SK-N-SH treated with all-trans-retinoic acid at 6 μM for 48 hours (cell line): ENCODE measurements at regions not wholly inside any gene's neighbourhood (a gene's known extent, or its start where the extent isn't known, plus 50 kb on each side); places are given as distances from the start of the nearest gene placed in this dataset.

ENCODE experiments used
- ATAC-seq: fragments of 200-7000 bp; cut with Tn5 transposase; 3 replicates; pipeline ENCODE4 v1.9.1; 2020; ENCODE audit warnings: mild to moderate bottlenecking, moderate library complexity
- ARNTL ChIP-seq: fragments of 450-650 bp; formaldehyde crosslinking; IDR thresholded peaks from 2 replicates; pipeline ENCODE4 v1.5.0; 2020; ENCODE audit warnings: low read depth, mild to moderate bottlenecking, moderate library complexity, borderline replicate concordance
- CREB5 ChIP-seq: fragments of 250-450 bp; sonication (Bioruptor Pico); IDR thresholded peaks from 2 replicates; pipeline ENCODE4 v1.5.1; 2020; ENCODE audit warnings: low read depth, mild to moderate bottlenecking, moderate library complexity
- CSDC2 ChIP-seq: fragments of 250-450 bp; sonication (Bioruptor Pico); IDR thresholded peaks from 2 replicates; pipeline ENCODE4 v1.5.0; 2020; ENCODE audit warnings: mild to moderate bottlenecking, moderate library complexity
- CSRNP3 ChIP-seq: fragments of 250-450 bp; sonication (Bioruptor Pico); IDR thresholded peaks from 2 replicates; pipeline ENCODE4 v1.5.1; 2021; ENCODE audit warnings: mild to moderate bottlenecking, moderate library complexity
- ESRRG ChIP-seq: fragments of 250-450 bp; sonication (Bioruptor Pico); IDR thresholded peaks from 2 replicates; pipeline ENCODE4 v1.6.1; 2021; ENCODE audit warnings: mild to moderate bottlenecking
- GLIS3 ChIP-seq: fragments of 250-450 bp; sonication (Bioruptor Pico); IDR thresholded peaks from 2 replicates; pipeline ENCODE4 v1.5.0; 2020; ENCODE audit warnings: mild to moderate bottlenecking, moderate library complexity
- ISL1 ChIP-seq: fragments of 250-450 bp; sonication (Bioruptor Pico); IDR thresholded peaks from 2 replicates; pipeline ENCODE4 v2.1.2; 2022; ENCODE audit warnings: mild to moderate bottlenecking, moderate library complexity
- POU6F1 ChIP-seq: fragments of 250-450 bp; sonication (Bioruptor Pico); IDR thresholded peaks from 2 replicates; pipeline ENCODE4 v1.8.0; 2021; ENCODE audit warnings: low read depth, mild to moderate bottlenecking, moderate library complexity, borderline replicate concordance
- PPARA ChIP-seq: fragments of 250-450 bp; sonication (Bioruptor Pico); IDR thresholded peaks from 2 replicates; pipeline ENCODE4 v1.5.0; 2020; ENCODE audit warnings: mild to moderate bottlenecking, borderline replicate concordance
- RARB ChIP-seq: fragments of 250-450 bp; sonication (Bioruptor Pico); IDR thresholded peaks from 2 replicates; pipeline ENCODE4 v1.8.0; 2021; ENCODE audit warnings: mild to moderate bottlenecking, moderate library complexity
- SNAI2 ChIP-seq: fragments of 250-450 bp; sonication (Bioruptor Pico); IDR thresholded peaks from 2 replicates; pipeline ENCODE4 v1.5.0; 2020; ENCODE audit warnings: mild to moderate bottlenecking, moderate library complexity
- TOX ChIP-seq: fragments of 250-450 bp; sonication (Bioruptor Pico); IDR thresholded peaks from 2 replicates; pipeline ENCODE4 v1.8.0; 2021; ENCODE audit warnings: mild to moderate bottlenecking, moderate library complexity, borderline replicate concordance
- ZC3H10 ChIP-seq: fragments of 250-450 bp; sonication (Bioruptor Pico); IDR thresholded peaks from 2 replicates; pipeline ENCODE4 v1.5.1; 2021; ENCODE audit warnings: mild to moderate bottlenecking, moderate library complexity
- ZFP3 ChIP-seq: fragments of 250-450 bp; sonication (Bioruptor Pico); IDR thresholded peaks from 2 replicates; pipeline ENCODE4 v1.5.0; 2020; ENCODE audit warnings: mild to moderate bottlenecking, moderate library complexity
- ZFP30 ChIP-seq: fragments of 450-650 bp; formaldehyde crosslinking; IDR thresholded peaks from 2 replicates; pipeline ENCODE4 v1.5.0; 2022; ENCODE audit warnings: mild to moderate bottlenecking, moderate library complexity
- ZNF565 ChIP-seq: fragments of 450-650 bp; formaldehyde crosslinking; conservative IDR thresholded peaks from 2 replicates; pipeline ENCODE4 v1.5.0; 2020; ENCODE audit warnings: low read depth, mild to moderate bottlenecking, moderate library complexity
- ZNF8 ChIP-seq: fragments of 450-650 bp; formaldehyde crosslinking; IDR thresholded peaks from 2 replicates; pipeline ENCODE4 v1.5.0; 2020; ENCODE audit warnings: mild to moderate bottlenecking, moderate library complexity
- TF ChIP-seq, protein P1 (sequence below): fragments of 250-450 bp; sonication (Bioruptor Pico); IDR thresholded peaks from 2 replicates; pipeline ENCODE4 v1.8.0; 2020; ENCODE audit warnings: mild to moderate bottlenecking, moderate library complexity, borderline replicate concordance

GRCh38 chr9:84177407-84177806, 163.2 kb downstream of the SLC28A3 start:
- TF ChIP-seq ZFP3 (CRISPR knock-in tag) (no peak), CREB5 (no peak), ZFP30 (no peak), ISL1 (CRISPR knock-in tag) (no peak), CSRNP3 (CRISPR knock-in tag) (no peak), ESRRG (CRISPR knock-in tag) (no peak), ZC3H10 (CRISPR knock-in tag) (no peak), SNAI2 (no peak), ARNTL (CRISPR knock-in tag) (no peak), GLIS3 (CRISPR knock-in tag) (no peak), RARB (no peak), TOX (no peak), ZNF565 (CRISPR knock-in tag) (no peak)
- TF ChIP-seq, protein P1, sequence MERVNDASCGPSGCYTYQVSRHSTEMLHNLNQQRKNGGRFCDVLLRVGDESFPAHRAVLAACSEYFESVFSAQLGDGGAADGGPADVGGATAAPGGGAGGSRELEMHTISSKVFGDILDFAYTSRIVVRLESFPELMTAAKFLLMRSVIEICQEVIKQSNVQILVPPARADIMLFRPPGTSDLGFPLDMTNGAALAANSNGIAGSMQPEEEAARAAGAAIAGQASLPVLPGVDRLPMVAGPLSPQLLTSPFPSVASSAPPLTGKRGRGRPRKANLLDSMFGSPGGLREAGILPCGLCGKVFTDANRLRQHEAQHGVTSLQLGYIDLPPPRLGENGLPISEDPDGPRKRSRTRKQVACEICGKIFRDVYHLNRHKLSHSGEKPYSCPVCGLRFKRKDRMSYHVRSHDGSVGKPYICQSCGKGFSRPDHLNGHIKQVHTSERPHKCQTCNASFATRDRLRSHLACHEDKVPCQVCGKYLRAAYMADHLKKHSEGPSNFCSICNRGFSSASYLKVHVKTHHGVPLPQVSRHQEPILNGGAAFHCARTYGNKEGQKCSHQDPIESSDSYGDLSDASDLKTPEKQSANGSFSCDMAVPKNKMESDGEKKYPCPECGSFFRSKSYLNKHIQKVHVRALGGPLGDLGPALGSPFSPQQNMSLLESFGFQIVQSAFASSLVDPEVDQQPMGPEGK (CRISPR knock-in tag): no peak
- no peak for ATAC-seq

DNA sequence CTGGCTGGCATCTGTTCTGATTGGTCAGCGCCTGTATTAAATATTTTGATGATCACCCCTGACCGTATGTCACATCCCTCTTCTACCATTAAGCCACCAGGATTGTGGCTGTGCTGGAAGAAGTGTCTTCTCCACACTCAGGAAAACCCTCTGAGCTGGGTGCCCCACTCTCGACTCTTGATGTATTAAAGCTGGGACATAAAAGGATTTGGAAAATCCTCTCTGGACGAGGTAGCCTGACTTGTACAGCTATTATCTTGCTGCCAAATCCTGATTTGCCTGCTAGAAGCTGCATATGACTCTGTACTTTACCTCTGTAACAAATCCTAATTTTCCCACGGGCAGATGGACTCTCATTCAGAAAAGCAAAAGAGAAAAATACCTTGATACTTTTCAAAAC, 161.0 kb downstream of the SLC28A3 start:
- TF ChIP-seq TOX (no peak), ZNF8 (no peak), CREB5 (no peak), POU6F1 (CRISPR knock-in tag) (no peak), CSRNP3 (CRISPR knock-in tag) (no peak), ISL1 (CRISPR knock-in tag) (no peak), ZNF565 (CRISPR knock-in tag) (no peak), SNAI2 (no peak), ZFP30 (no peak), ZC3H10 (CRISPR knock-in tag) (no peak), ESRRG (CRISPR knock-in tag) (no peak), CSDC2 (CRISPR knock-in tag) (no peak), PPARA (CRISPR knock-in tag) (no peak)
- no peak for ATAC-seq

- ATAC-seq: peak; percentile 16; the same call in 2 of the 3 replicates
Measured at GRCh38 chr9:84187090-84187489, 153.5 kb downstream of the SLC28A3 start.

GRCh38 chr9:84189904-84190303, 150.7 kb downstream of the SLC28A3 start:
- TF ChIP-seq ZNF8: no peak
- ATAC-seq: no peak

More at GRCh38 chr9:84187090-84187489, 153.5 kb downstream of the SLC28A3 start:
- no peak for TF ChIP-seq PPARA (CRISPR knock-in tag)
- peak; percentile 43; the same call in 1 of the 2 replicates for TF ChIP-seq ISL1 (CRISPR knock-in tag)
- TF ChIP-seq, all 23 proteins: peak for 1
